ENCODE measurements at regions not wholly inside any gene's neighbourhood (a gene's known extent, or its start where the extent isn't known, plus 50 kb on each side); places are given as distances from the start of the nearest gene placed in this dataset.

GRCh38 chr5:173778784-173779304 is 109.3 kb upstream of the CPEB4 start:
- TF ChIP-seq CTCF (IDR thresholded peaks at IDR 0.05; ENCODE audit: extremely low read depth, insufficient read depth, missing control alignments) = no peak
- DNase-seq (ENCODE audit: low spot score) = no peak
- in situ Hi-C loops (cut with MboI; ENCODE audit: low pct_unique_long_range_greater_than_20kb, low sequenced_read_pairs, unreplicated experiment) = no loop called here

GRCh38 chr5:173780235-173781234 is 107.6 kb upstream of the CPEB4 start:
- no peak for DNase-seq (ENCODE audit: low spot score)
- TF ChIP-seq CTCF (IDR thresholded peaks at IDR 0.05; ENCODE audit: extremely low read depth, insufficient read depth, missing control alignments) = no peak
- in situ Hi-C loops (cut with MboI; ENCODE audit: low pct_unique_long_range_greater_than_20kb, low sequenced_read_pairs, unreplicated experiment) = no loop called here

- in situ Hi-C loops (cut with MboI; ENCODE audit: low pct_unique_long_range_greater_than_20kb, low sequenced_read_pairs, unreplicated experiment) = no loop called here
- no peak for TF ChIP-seq CTCF (IDR thresholded peaks at IDR 0.05; ENCODE audit: extremely low read depth, insufficient read depth, missing control alignments)
- no peak for DNase-seq (ENCODE audit: low spot score)
Observed at GRCh38 chr5:173781432-173781815, 106.7 kb upstream of the CPEB4 start.

- in situ Hi-C loops (cut with MboI; ENCODE audit: low pct_unique_long_range_greater_than_20kb, low sequenced_read_pairs, unreplicated experiment) = no loop called here
- no peak for DNase-seq (ENCODE audit: low spot score)
- no peak for TF ChIP-seq CTCF (IDR thresholded peaks at IDR 0.05; ENCODE audit: extremely low read depth, insufficient read depth, missing control alignments)
Observed at GRCh38 chr5:173781816-173782670, 106.1 kb upstream of the CPEB4 start.

GRCh38 chr5:173782671-173783101 is 105.5 kb upstream of the CPEB4 start:
- no peak for TF ChIP-seq CTCF (IDR thresholded peaks at IDR 0.05; ENCODE audit: extremely low read depth, insufficient read depth, missing control alignments)
- in situ Hi-C loops (cut with MboI; ENCODE audit: low pct_unique_long_range_greater_than_20kb, low sequenced_read_pairs, unreplicated experiment) = no loop called here
- no peak for DNase-seq (ENCODE audit: low spot score)

- in situ Hi-C loops (cut with MboI; ENCODE audit: low pct_unique_long_range_greater_than_20kb, low sequenced_read_pairs, unreplicated experiment) = no loop called here
- TF ChIP-seq CTCF (IDR thresholded peaks at IDR 0.05; ENCODE audit: extremely low read depth, insufficient read depth, missing control alignments) = no peak
- DNase-seq (ENCODE audit: low spot score) = no peak
Observed at GRCh38 chr5:173783371-173783770, 104.8 kb upstream of the CPEB4 start.
